CD4-positive, alpha-beta T cell (primary cell): ENCODE measurements at regions not wholly inside any gene's neighbourhood (a gene's known extent, or its start where the extent isn't known, plus 50 kb on each side); places are given as distances from the start of the nearest gene placed in this dataset.

Experiments
- ATAC-seq: fragments of 200-7000 bp; cut with Tn5 transposase; one replicate; pipeline ENCODE4 v1.10.0; 2022; ENCODE audit warnings: mild to moderate bottlenecking; ENCODE audit not compliant: poor library complexity
- CTCF ChIA-PET: fragments of 350-600 bp; sonication (Branson Sonifier 250); formaldehyde crosslinking; loops from one replicate; lab custom pipeline; 2021; ENCODE audit warnings: antibody characterized with exemption, inconsistent platforms; lab: Charles Lee
- POLR2A ChIA-PET: fragments of 350-600 bp; sonication (Branson Sonifier 250); formaldehyde crosslinking; loops from one replicate; lab custom pipeline; 2021; ENCODE audit warnings: antibody characterized with exemption, inconsistent platforms; lab: Charles Lee
- DNase-seq, 14 experiments: peaks; one replicate each; pipeline ENCODE4 v3.0.0-alpha.2; 2013 to 2020; ENCODE audit warnings: mixed read lengths in 2 of 14
- H3K27ac ChIP-seq, 2 donors: one replicate each; pipeline versions ENCODE4 v1.5.1 to v1.7.0; 2013; ENCODE audit warnings: low read length in 2 of 2, low read depth in 1 of 2, mild to moderate bottlenecking in 1 of 2
- H3K27me3 ChIP-seq, 2 experiments: 1 replicate in 1 of 2; 2 replicates in 1 of 2; pipeline versions ENCODE4 v1.6.1 to v1.7.0; 2013; ENCODE audit warnings: low read length in 2 of 2, control low read depth in 1 of 2, mild to moderate bottlenecking in 1 of 2, moderate library complexity in 1 of 2; ENCODE audit not compliant: insufficient read depth in 2 of 2, control insufficient read depth in 1 of 2
- H3K36me3 ChIP-seq: one replicate; pipeline ENCODE4 v1.6.1; 2013; ENCODE audit warnings: low read length, control low read depth; ENCODE audit not compliant: insufficient read depth
- H3K4me1 ChIP-seq: one replicate; pipeline ENCODE4 v1.6.1; 2013; ENCODE audit warnings: low read length, control low read depth; ENCODE audit not compliant: insufficient read depth
- H3K4me3 ChIP-seq: one replicate; pipeline ENCODE4 v1.5.1; 2013; ENCODE audit warnings: mild to moderate bottlenecking, low read length, moderate library complexity
- H3K9me3 ChIP-seq, 2 experiments: 1 replicate in 1 of 2; 2 replicates in 1 of 2; pipeline versions ENCODE4 v1.6.1 to v1.7.0; 2013; ENCODE audit warnings: low read length in 2 of 2, mild to moderate bottlenecking in 2 of 2, control low read depth in 1 of 2, moderate library complexity in 1 of 2; ENCODE audit not compliant: control insufficient read depth in 1 of 2, insufficient read depth in 1 of 2
- H3K27ac Mint-ChIP-seq: one replicate; pipeline ENCODE4 v1.8.0; 2020; ENCODE audit warnings: mixed read lengths
- H3K27me3 Mint-ChIP-seq: one replicate; pipeline ENCODE4 v1.8.0; 2021; ENCODE audit warnings: mixed read lengths
- H3K36me3 Mint-ChIP-seq: one replicate; pipeline ENCODE4 v1.8.0; 2021; ENCODE audit warnings: low read depth, mixed read lengths
- H3K4me1 Mint-ChIP-seq: one replicate; pipeline ENCODE4 v1.8.0; 2021; ENCODE audit warnings: low read depth, mixed read lengths
- H3K4me3 Mint-ChIP-seq: one replicate; pipeline ENCODE4 v1.8.0; 2020; ENCODE audit warnings: mild to moderate bottlenecking, mixed read lengths
- H3K9me3 Mint-ChIP-seq: one replicate; pipeline ENCODE4 v1.8.0; 2020; ENCODE audit warnings: mixed read lengths
- intact Hi-C, 2 experiments: fragments of 100-400 bp; cut with DNase I in 1 of 2; cut with micrococcal nuclease in 1 of 2; formaldehyde crosslinking; loops; one replicate each; pipeline versions ENCODE4 v1.15.1 to v1.9.0; 2023 to 2025; cut with DNase I, micrococcal nuclease
- TF ChIP-seq, protein P1 (sequence below): fragments of 200-600 bp; IDR thresholded peaks from one replicate; pipeline ENCODE4 v1.8.0; 2022; ENCODE audit warnings: antibody characterized with exemption, mild to moderate bottlenecking

DNA sequence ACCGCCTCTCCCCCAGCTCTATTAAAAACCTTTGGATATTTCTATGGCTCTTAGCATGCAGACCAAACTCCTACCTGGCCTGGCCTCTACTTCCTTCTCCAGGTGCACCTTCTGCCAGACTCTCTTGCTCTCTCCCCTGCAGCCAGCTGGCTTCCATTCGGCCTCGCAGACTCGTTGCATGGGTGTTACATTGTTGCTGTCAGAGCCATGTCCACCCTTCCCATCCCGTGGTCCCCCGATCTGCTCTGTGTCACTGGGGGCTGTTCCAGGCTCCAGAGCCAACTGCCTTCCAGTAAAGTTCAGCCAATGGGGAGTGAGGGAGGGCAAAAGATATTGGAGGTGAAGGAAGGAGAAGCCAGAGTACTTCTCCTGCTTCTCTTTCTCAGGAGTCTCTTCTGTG, 112.5 kb upstream of the LGALSL start:
- Mint-ChIP-seq H3K4me3 (no peak overlapping the region), H3K36me3 (no peaks in the 10 kb centered on the region), H3K4me1 (no peaks in the 10 kb centered on the region), H3K9me3 (no peaks in the 10 kb centered on the region), H3K27ac (no peak overlapping the region), H3K27me3 (no peaks in the 10 kb centered on the region)
- TF ChIP-seq, protein P1, sequence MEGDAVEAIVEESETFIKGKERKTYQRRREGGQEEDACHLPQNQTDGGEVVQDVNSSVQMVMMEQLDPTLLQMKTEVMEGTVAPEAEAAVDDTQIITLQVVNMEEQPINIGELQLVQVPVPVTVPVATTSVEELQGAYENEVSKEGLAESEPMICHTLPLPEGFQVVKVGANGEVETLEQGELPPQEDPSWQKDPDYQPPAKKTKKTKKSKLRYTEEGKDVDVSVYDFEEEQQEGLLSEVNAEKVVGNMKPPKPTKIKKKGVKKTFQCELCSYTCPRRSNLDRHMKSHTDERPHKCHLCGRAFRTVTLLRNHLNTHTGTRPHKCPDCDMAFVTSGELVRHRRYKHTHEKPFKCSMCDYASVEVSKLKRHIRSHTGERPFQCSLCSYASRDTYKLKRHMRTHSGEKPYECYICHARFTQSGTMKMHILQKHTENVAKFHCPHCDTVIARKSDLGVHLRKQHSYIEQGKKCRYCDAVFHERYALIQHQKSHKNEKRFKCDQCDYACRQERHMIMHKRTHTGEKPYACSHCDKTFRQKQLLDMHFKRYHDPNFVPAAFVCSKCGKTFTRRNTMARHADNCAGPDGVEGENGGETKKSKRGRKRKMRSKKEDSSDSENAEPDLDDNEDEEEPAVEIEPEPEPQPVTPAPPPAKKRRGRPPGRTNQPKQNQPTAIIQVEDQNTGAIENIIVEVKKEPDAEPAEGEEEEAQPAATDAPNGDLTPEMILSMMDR, result no peak
- no peak for DNase-seq
- no peak for ATAC-seq
- ChIA-PET CTCF (interaction anchor here (1.2 kb wide), 1 partner anchor 11 kb away, joined by 4 read pairs; no protein-coding TSS in a partner anchor), POLR2A (no interaction called here)
- no peaks in the 10 kb centered on the region for H3K27me3 ChIP-seq
- no peak overlapping the region for H3K27ac ChIP-seq
- H3K4me1 ChIP-seq, result peaks cover 6% of the 10 kb centered on the region
- intact Hi-C loops, result no loop called here
- H3K36me3 ChIP-seq, result no peaks in the 10 kb centered on the region
- no peaks in the 10 kb centered on the region for H3K9me3 ChIP-seq
- H3K4me3 ChIP-seq, result no peak overlapping the region

DNA sequence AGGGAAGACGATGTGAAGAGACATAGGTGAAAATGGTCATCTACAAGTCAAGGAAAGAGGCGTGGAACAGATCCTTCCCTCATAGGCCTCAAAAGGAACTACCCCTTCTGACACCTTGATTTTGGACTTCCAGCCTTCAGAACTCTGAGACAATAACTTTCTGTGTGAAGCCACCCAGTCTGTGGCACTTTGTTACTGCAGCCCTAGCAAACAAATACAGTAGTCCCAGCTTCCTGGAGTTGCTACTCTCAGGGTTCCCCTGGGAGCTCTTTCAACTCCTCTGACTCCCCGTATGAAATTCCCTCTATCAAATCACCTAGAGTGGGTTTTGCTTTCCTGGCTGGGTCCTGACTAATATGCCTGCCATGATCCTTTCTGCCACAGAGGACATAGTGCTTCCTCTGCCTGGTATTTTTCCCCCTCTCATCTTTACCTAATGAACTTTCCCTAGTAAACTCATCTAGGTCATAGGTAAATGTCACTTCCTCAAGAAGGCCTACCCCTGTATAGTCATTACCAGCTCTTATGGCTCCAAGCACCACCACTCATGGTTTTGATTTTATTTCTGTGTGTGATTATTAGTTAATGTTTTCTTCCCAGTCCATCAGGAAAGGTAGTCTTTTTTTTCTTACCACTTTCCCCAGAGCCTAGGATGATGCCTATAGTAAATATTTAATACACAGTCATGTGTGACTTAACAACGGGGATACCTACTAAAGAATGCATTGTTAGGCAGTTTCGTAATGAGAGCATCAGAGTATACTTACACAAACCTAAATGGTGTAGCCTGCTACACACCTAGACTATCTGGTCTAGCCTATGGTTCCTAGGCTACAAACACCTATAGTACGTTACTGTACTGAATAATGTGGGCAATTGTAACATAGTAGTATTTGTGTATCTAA, 111.5 kb upstream of the LGALSL start:
- no peaks in the 10 kb centered on the region for H3K27me3 Mint-ChIP-seq
- H3K4me1 Mint-ChIP-seq, result no peaks in the 10 kb centered on the region
- Histone ChIP-seq H3K36me3 (no peaks in the 10 kb centered on the region), H3K9me3 (no peaks in the 10 kb centered on the region), H3K27ac (no peak overlapping the region), H3K4me3 (no peak overlapping the region), H3K27me3 (no peaks in the 10 kb centered on the region), H3K4me1 (peaks cover 6% of the 10 kb centered on the region)
- no peak for ATAC-seq
- CTCF ChIA-PET, result no interaction called here
- no peak overlapping the region for H3K27ac Mint-ChIP-seq
- no peaks in the 10 kb centered on the region for H3K9me3 Mint-ChIP-seq
- no peaks in the 10 kb centered on the region for H3K36me3 Mint-ChIP-seq
- POLR2A ChIA-PET, result no interaction called here
- H3K4me3 Mint-ChIP-seq, result no peak overlapping the region
- no peak for DNase-seq
- intact Hi-C loops, result no loop called here
- TF ChIP-seq, protein P1, result no peak

DNA sequence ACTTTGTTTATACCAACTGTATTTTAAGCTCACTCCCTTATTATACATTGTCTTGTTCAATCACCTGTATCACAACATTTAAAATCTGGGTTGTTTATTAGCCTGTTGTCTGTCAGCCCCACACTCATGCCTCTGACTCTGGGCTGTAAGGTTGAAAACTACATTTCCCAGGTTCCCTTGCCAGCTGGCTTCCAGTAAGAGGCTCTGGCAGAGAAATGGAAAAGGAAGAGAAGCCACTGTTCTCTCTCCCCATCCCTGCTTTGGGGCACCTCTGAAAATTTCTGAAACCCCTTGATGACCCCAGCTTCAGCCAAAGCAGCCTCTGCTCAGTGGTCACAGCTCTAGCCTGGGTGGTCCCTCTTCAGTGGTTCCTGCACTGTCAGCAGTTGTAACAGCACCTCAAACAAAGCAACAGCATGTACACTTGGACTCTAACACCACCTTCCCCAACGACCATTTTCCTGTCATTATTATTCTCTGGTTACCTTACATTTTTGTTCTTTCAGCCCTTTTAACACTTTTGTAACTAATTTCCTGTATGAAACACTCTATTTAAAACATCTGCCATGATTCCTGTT, 108.9 kb upstream of the LGALSL start:
- H3K27me3 Mint-ChIP-seq, result no peaks in the 10 kb centered on the region
- no peak overlapping the region for H3K27ac ChIP-seq
- TF ChIP-seq, protein P1, result no peak
- ATAC-seq (no peak), DNase-seq (no peak)
- ChIA-PET POLR2A (no interaction called here), CTCF (no interaction called here)
- H3K9me3 ChIP-seq, result no peaks in the 10 kb centered on the region
- H3K27me3 ChIP-seq, result no peaks in the 10 kb centered on the region
- H3K4me3 Mint-ChIP-seq, result no peak overlapping the region
- no peaks in the 10 kb centered on the region for H3K9me3 Mint-ChIP-seq
- H3K4me1 ChIP-seq, result no peaks in the 10 kb centered on the region
- no peaks in the 10 kb centered on the region for H3K36me3 ChIP-seq
- intact Hi-C loops, result no loop called here
- H3K4me1 Mint-ChIP-seq, result no peaks in the 10 kb centered on the region
- no peak overlapping the region for H3K4me3 ChIP-seq
- no peaks in the 10 kb centered on the region for H3K36me3 Mint-ChIP-seq
- H3K27ac Mint-ChIP-seq, result no peak overlapping the region
